OCI-LY3 (cell line): ENCODE measurements at regions not wholly inside any gene's neighbourhood (a gene's known extent, or its start where the extent isn't known, plus 50 kb on each side); places are given as distances from the start of the nearest gene placed in this dataset.

ENCODE experiments used
- CTCF ChIP-seq: fragments of 200-600, 300-600 bp; sonication (generic); IDR thresholded peaks from 2 replicates; pipeline ENCODE4 v1.5.1; 2014; ENCODE audit warnings: antibody characterized with exemption, low read length, low read depth
- EZH2phosphoT487 ChIP-seq: fragments of 200-600 bp; shearing (Covaris generic); IDR thresholded peaks from 2 replicates; pipeline ENCODE4 v1.6.1; 2018; ENCODE audit warnings: antibody characterized with exemption, mixed run types, low read depth

DNA sequence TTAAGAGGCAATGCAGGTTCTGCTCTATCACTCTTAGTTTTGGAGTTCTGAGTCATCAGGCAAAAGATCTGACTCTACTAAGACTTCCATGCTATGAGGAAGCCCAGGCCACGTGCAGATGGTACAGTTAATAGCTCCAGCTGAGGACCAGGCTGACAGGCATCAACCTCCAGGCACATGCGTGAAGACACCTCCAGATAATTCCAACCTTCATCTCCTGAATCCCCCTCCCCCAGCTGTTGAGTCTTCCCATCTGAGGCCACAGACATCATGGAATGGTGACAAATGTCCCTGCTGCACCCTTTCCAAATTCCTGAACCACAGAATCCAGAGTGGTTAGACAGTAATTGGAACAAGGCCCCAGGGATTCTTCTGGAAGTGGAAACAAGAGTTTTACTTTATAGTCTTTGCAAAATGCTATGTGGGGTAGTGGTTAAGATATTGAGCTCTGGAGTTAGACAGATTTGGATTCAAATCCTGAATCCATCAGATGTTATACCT lies 183.8 kb downstream of the KLF5 start:
- no peak for TF ChIP-seq CTCF
- no peak for TF ChIP-seq EZH2phosphoT487
